HuH-7.5 (cell line): ENCODE measurements at regions not wholly inside any gene's neighbourhood (a gene's known extent, or its start where the extent isn't known, plus 50 kb on each side); places are given as distances from the start of the nearest gene placed in this dataset.
A peak's percentile ranks its signal among the peaks of the same experiment; 100 is the strongest.

Source experiments
- DNase-seq: peaks from one replicate; pipeline ENCODE4 v3.0.0; 2011; ENCODE audit warnings: low spot score

- DNase-seq, result no peak
Measured at GRCh38 chr3:31050296-31050695, 155.8 kb upstream of the GADL1 start.

DNA sequence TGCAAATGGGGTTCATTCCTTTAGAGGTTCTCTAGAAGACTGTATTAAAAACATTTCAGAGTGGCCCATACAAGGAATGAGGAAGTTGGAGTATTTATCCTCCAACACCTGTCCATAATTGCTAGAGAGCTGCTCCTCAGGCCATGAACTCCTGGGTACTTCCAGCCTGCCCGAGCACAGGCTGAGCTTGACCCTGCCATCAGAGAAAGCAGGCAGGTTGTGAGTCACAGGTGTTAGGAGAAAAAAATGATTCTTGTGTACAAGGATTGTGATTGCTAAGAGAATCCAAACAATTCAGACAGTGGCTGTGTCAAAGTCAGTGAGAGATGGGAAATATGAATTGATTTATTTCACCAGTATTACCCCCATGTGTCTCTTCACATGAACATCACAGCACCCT is 156.8 kb upstream of the GADL1 start:
- no peak for DNase-seq

- no peak for DNase-seq
Measured at GRCh38 chr3:31053299-31053698, 158.8 kb upstream of the GADL1 start.

DNA sequence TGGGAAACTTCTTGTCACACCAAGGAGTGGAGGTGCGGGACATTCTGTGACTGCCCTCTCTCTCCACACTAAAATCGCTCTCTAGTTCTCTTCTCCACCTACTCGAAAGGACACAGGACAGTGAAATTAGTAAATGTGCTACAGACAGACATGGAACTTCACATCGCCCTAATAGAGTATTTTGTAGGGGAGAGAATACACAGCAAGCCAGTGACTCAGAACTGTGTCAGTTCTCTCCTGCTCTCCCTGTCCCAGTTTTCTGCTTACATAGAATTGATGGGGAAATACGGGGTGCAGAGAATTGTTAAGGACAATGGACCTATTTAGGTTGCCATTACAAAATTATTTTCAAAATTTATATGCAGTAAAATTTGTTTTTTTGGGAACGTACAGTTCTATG is 159.6 kb upstream of the GADL1 start:
- DNase-seq, result no peak

DNA sequence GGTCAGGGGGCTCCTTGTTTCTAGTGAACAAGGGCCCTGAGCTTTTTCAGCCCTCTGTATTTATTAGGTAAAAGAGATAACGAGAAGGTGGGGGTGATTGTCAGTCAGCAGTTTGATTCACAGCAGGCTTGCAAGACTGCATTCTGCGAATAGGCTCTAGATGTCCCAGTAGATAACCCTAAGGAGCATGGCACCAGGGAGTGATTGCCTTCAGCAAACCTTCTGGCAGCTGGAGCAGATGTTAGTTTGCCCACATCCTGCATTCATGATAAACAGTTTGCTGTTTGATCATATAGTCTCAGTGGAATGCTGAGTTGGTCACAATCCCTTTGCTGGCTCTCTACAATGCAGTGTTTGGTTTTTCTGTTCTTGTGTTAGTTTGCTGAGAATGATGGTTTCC is 161.3 kb upstream of the GADL1 start:
- no peak for DNase-seq

DNA sequence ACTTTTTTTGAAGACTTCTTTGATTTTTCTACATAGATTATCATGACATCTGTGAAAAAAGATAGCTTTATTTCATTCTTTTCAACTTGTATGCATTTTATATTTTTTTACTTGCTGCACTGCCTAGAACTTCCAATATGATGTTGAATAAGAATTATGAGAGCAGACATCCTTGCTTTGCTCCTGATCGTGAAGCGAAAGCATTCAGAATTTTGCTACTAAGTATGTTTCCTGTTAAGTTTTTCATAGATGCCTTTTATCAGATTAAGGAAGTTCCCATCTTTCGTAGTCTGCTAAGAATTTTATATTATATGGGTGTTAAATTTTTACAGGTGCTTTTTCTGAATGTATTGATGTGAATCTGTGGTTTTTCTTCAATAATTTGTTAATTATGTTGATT is 163.4 kb upstream of the GADL1 start:
- DNase-seq, result no peak

DNA sequence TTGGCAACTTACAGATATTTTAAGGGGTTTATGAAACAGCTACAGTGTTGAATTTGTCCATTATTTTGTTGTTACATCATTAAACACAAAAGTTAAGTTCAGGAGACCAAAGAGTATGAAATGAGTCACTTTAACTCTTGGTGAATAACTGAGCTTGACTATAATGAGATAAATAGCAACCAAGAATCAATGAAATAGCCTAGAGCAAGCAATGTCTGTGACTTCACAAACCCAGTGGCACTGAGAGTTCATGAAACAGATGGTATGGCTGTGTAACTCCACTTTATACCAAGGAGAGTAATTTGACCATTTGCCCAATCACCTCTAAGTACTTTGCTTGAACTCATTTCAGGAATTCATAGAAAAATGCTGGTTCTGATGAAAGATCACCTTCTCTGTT is 169.6 kb upstream of the GADL1 start:
- DNase-seq, result no peak

GRCh38 chr3:31065765-31066164 is 171.3 kb upstream of the GADL1 start:
- DNase-seq, result no peak

DNA sequence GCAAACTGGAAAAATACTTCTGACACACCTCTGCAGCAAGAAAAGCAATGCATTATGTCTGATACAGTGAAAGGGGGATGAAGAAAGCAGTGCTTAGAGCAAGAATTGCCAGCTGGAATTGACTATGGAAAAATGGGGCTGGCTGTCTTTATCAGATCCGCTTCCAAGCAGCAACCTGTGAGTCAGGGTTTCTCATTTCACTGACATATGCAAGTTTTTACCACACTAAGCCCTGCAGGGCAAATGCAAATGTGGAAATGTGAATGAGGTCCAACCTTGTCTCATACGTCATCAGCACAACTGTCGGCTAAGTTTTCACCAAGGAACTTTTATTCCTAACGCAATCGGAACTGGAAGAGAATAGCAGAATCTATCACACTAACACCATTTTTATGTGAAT is 172.5 kb upstream of the GADL1 start:
- no peak for DNase-seq

GRCh38 chr3:31075471-31075870 is 181.0 kb upstream of the GADL1 start:
- no peak for DNase-seq

DNA sequence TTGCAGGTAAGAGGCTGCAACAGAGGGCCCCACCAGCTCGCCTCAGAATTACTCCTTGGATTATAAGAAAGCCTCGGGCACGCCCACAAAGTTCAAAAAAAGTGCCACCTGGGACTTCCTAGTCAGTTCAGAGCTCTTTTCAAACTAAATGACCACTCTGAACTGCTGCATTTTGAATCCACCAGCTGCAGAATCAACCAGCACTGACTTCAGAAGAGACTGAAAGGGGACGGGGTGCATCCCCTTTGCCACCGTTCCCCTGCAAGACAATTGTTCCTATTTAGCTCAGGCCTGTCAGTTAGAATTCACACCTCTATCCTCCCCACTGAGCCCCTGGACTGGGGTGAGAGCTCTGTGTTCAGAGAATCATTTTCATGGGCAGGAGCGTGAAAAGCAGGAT is 181.4 kb upstream of the GADL1 start:
- no peak for DNase-seq

- no peak for DNase-seq
Measured at GRCh38 chr3:31077021-31077601, 182.7 kb upstream of the GADL1 start.

DNA sequence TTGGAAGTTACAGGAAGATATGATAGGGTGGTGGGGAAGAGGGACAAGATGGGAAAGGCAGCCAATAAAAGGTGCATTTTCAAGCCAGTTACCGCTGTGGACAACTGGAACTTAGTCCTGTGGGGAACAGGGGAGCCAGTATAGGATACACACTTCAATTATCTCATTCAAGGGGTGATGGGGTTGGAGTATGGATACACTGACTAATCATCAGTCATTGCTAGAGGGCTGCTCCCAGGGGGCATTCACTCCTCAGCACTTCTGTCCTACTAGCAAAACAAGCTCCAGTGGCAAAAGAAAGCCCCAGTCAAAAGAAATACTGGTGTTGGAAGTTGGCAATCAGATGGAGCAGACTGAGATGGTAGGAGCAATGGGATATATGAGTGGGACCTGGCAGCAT is 183.4 kb upstream of the GADL1 start:
- DNase-seq, result no peak

DNA sequence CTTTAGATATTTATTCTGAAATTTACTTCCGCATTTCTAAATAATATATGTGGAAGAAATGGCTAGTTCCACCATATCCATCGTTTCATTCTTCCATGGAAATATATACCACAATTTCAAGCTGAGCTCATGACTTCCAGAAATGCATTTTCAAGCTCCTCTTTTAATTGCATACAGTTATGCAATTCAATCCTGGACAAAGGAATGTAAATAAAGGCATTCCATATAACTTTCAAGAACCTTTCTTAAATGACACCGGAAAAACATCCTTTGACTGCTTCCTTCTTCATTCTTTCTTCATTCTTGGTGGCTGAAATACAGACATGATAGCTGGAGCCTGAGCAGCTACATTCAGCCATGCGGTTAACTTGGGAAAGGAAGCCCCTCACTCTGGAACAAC is 185.2 kb upstream of the GADL1 start:
- no peak for DNase-seq

DNA sequence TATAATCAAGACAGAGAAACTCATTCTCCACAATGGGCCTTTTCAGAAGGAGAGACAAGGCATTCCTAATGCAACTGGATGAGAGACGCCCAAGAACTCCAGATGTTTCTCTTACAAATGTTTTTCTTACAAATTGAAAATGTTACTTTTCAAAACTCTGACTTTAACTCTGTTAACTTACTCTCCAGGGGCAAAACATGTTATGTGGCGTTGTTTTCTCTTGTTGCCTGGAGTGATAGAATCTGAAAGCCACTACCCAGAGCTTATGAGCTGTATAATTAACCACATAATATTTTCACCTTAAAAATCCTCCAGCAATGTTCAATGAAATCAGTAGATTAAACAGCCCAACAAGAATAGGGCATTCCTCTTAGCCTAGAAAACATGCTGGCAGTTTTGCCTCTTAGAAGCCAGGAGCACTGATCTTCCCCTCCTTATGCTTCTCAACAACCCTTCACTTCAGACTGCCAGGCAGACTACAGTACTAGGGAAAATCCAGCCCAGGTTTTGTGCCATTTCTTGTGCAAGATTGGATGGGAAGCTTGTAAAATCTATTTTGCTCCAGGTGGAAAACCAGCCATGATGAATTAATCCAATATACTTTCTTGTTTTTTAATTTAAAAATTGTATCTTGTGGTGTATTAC is 186.7 kb upstream of the GADL1 start:
- no peak for DNase-seq

DNA sequence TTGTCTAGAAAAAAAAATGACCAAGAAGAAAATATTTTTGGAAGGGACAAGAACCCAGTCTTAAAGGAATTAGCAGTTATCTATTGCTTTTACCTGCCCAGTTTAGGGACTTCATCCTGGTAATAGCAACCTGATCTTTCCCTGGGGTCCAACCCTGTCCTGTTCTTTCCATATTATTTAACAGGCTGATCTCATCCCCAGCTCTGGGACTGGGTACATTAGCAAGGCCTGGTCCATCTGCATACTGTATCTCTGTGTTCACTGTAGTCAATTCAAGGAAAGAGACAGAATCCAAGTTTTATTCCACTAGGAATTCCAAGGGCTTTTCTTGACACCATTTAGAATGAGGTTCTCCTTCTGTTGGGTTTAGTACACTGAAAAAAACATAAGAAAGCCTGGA is 191.7 kb upstream of the GADL1 start:
- no peak for DNase-seq

GRCh38 chr3:31086698-31087097 is 192.2 kb upstream of the GADL1 start:
- DNase-seq, result no peak

DNA sequence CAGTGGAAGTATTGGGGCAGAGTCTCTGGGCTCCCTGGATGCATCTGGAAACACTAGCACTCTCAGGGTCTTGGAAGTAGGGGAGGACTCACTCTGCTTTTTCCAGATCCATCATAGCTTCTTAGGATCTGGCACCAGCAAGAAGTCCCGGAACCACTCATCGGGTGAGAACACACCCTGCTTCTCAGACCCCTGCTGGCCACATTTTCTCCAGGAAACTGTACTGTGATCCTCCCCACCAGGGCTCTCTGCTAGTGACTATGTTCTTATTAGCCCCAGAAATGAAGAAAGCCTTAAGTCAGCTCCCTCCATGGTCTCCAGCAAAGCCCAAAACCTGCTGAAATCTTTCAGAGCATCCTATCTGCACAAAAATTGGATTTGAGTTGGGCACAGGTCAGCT is 197.3 kb upstream of the GADL1 start:
- no peak for DNase-seq

DNA sequence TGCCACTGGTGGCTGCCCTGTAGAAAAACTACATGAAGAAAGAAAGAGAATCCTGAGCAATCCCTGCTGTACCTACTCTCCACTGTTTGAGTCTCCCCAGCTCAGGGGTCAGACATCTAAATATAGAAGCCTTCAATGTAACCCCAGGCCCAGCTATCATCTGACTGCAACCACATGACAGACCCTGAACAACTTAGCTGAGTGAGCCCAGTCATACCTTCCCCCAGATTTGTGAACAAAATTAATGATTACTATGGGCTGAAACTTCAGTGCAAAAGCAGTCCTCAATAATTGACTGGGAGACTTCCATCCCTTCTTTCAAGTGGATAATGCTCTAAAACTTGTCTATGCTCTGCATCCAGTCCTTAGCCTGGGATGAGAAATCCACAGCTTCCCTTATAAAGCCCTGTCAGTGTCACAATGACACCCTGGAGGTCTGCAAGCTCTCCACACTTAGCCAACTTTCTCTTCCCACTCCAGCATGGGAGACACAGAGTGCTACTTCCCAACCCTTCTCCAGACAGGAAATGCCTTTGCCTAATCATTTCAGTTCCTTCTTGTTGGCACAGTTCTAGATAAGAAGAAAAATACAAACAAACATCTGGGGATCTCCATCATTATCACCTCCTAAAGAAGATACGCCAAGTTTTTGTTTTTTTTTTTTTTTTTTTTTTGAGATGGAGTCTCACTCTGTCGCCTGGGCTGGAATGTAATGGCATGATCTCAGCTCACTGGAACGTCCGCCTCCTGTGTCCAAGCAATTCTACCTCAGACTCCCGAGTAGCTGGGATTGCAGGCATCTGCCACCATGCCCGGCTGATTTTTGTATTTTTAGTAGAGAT is 198.5 kb upstream of the GADL1 start:
- DNase-seq, result no peak

- no peak for DNase-seq
Measured at GRCh38 chr3:31093606-31094005, 199.1 kb upstream of the GADL1 start.

GRCh38 chr3:31094048-31094447 is 199.6 kb upstream of the GADL1 start:
- peak; percentile 33 for DNase-seq

GRCh38 chr3:31095255-31095654 is 200.8 kb upstream of the GADL1 start:
- no peak for DNase-seq

DNA sequence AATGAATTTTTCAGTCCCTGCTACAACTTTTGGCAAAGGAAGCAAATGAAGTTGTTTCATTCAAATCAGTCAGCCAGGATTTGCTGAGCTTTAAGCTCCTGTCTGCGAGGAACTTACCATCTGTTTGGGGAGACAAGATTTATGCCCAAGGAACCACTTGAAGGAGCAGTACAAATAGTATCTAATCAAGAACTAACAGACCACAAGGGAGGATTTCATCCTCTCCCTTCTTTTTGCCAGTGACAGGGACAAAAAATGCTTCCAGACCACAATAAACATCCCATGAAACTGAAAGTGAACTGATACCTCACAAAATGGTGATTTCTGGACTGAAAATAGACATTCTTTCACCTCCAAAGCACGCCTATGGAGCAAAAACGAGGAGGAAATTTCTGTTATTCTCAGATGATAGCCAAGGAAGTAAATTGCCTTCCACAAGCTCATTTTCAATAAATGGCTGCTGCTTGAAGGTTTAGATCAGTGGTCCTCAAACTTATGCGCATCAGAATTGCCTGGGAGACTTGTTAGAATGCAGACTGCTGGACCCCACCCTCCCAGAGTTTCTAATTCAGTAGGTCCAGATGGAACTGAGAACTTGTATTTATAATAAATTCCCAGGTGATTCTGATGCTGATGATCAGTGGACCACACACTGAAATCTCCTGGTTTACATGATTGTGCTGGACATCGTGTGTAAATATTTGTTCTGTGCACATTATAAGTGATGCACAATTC is 202.4 kb upstream of the GADL1 start:
- no peak for DNase-seq
